Astrocyte (in vitro differentiated cells and primary cell): ENCODE measurements at regions not wholly inside any gene's neighbourhood (a gene's known extent, or its start where the extent isn't known, plus 50 kb on each side); places are given as distances from the start of the nearest gene placed in this dataset.

Experiments
- CTCF ChIP-seq: IDR thresholded peaks from 2 replicates; pipeline ENCODE4 v1.5.1; 2011; ENCODE audit warnings: low read depth, mild to moderate bottlenecking, inconsistent platforms, low read length, moderate library complexity; ENCODE audit not compliant: insufficient read depth
- EZH2 ChIP-seq: IDR thresholded peaks from 2 replicates; pipeline ENCODE4 v1.6.1; 2012; ENCODE audit warnings: mild to moderate bottlenecking, low read length, inconsistent platforms; ENCODE audit not compliant: insufficient read depth

- TF ChIP-seq CTCF = no peak
- TF ChIP-seq EZH2 = no peak
Observed at GRCh38 chr21:16974060-16974459, 538.8 kb upstream of the CXADR start.
